EH (cell line): ENCODE measurements at regions not wholly inside any gene's neighbourhood (a gene's known extent, or its start where the extent isn't known, plus 50 kb on each side); places are given as distances from the start of the nearest gene placed in this dataset.
"Not testable (repeated sequence)": the region's sequence is repeated elsewhere in the genome, so short reads cannot be mapped to it uniquely, and the experiment has no call there.

ENCODE experiments used
- DNase-seq: peaks from one replicate; pipeline ENCODE4 v3.0.0-alpha.2; 2015; ENCODE audit warnings: low read depth

GRCh38 chr5:86671536-86671935, 53.8 kb downstream of the COX7C start:
- DNase-seq: no peak

- no peak for DNase-seq
Measured at GRCh38 chr5:86674069-86674468, 56.3 kb downstream of the COX7C start.

GRCh38 chr5:86675311-86675710, 57.6 kb downstream of the COX7C start:
- DNase-seq: no peak

- peak; percentile 74 for DNase-seq
Measured at GRCh38 chr5:86679529-86679928, 61.8 kb downstream of the COX7C start.

- no peak for DNase-seq
Measured at GRCh38 chr5:86679949-86680348, 62.2 kb downstream of the COX7C start.

GRCh38 chr5:86684222-86684621, 66.5 kb downstream of the COX7C start:
- DNase-seq: no peak

- no peak for DNase-seq
Measured at GRCh38 chr5:86686046-86686445, 68.3 kb downstream of the COX7C start.

- DNase-seq: no peak
Measured at GRCh38 chr5:86688406-86688805, 70.7 kb downstream of the COX7C start.

GRCh38 chr5:86689103-86689729, 71.5 kb downstream of the COX7C start:
- DNase-seq: no peak

GRCh38 chr5:86709157-86709881, 91.6 kb downstream of the COX7C start:
- DNase-seq: no peak

- DNase-seq: no peak
Measured at GRCh38 chr5:86716121-86716520, 98.4 kb downstream of the COX7C start.

GRCh38 chr5:86731319-86732117, 113.8 kb downstream of the COX7C start:
- not testable (repeated sequence) for DNase-seq

GRCh38 chr5:86735370-86735769, 117.6 kb downstream of the COX7C start:
- DNase-seq: no peak

- DNase-seq: no peak
Measured at GRCh38 chr5:86737579-86737978, 119.8 kb downstream of the COX7C start.

GRCh38 chr5:86748538-86749105, 130.9 kb downstream of the COX7C start:
- DNase-seq: no peak

- no peak for DNase-seq
Measured at GRCh38 chr5:86749841-86750240, 132.1 kb downstream of the COX7C start.

- no peak for DNase-seq
Measured at GRCh38 chr5:86756839-86757238, 139.1 kb downstream of the COX7C start.

GRCh38 chr5:86757824-86758223, 140.1 kb downstream of the COX7C start:
- DNase-seq: peak; percentile 0

GRCh38 chr5:86760661-86761060, 142.9 kb downstream of the COX7C start:
- DNase-seq: no peak

GRCh38 chr5:86763929-86764328, 146.2 kb downstream of the COX7C start:
- DNase-seq: no peak

- DNase-seq: no peak
Measured at GRCh38 chr5:86765778-86766502, 148.2 kb downstream of the COX7C start.

- DNase-seq: no peak
Measured at GRCh38 chr5:86768699-86769202, 151.0 kb downstream of the COX7C start.
